ENCODE measurements at regions not wholly inside any gene's neighbourhood (a gene's known extent, or its start where the extent isn't known, plus 50 kb on each side); places are given as distances from the start of the nearest gene placed in this dataset.

GRCh38 chr10:128863411-128863810 lies 603.6 kb upstream of the MGMT start:
- TF ChIP-seq TAF1 (IDR thresholded peaks at IDR 0.05; ENCODE audit: borderline replicate concordance, insufficient read depth, low read length): no peak
- no peak for TF ChIP-seq POLR2AphosphoS5 (IDR thresholded peaks at IDR 0.05; ENCODE audit: low read depth, low read length)
- no peak for TF ChIP-seq FOXP2 (optimal IDR thresholded peaks at IDR 0.05; ENCODE audit: borderline replicate concordance, extremely low read depth, extremely low read length, insufficient read depth)
- TF ChIP-seq, protein P1, sequence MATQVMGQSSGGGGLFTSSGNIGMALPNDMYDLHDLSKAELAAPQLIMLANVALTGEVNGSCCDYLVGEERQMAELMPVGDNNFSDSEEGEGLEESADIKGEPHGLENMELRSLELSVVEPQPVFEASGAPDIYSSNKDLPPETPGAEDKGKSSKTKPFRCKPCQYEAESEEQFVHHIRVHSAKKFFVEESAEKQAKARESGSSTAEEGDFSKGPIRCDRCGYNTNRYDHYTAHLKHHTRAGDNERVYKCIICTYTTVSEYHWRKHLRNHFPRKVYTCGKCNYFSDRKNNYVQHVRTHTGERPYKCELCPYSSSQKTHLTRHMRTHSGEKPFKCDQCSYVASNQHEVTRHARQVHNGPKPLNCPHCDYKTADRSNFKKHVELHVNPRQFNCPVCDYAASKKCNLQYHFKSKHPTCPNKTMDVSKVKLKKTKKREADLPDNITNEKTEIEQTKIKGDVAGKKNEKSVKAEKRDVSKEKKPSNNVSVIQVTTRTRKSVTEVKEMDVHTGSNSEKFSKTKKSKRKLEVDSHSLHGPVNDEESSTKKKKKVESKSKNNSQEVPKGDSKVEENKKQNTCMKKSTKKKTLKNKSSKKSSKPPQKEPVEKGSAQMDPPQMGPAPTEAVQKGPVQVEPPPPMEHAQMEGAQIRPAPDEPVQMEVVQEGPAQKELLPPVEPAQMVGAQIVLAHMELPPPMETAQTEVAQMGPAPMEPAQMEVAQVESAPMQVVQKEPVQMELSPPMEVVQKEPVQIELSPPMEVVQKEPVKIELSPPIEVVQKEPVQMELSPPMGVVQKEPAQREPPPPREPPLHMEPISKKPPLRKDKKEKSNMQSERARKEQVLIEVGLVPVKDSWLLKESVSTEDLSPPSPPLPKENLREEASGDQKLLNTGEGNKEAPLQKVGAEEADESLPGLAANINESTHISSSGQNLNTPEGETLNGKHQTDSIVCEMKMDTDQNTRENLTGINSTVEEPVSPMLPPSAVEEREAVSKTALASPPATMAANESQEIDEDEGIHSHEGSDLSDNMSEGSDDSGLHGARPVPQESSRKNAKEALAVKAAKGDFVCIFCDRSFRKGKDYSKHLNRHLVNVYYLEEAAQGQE (IDR thresholded peaks at IDR 0.05; ENCODE audit: insufficient read depth in 1 of 2, low read depth in 2 of 2, low read length in 2 of 2): no peak

Measured in PFSK-1 (cell line).